Hematopoietic multipotent progenitor cell (in vitro differentiated cells): ENCODE measurements at regions not wholly inside any gene's neighbourhood (a gene's known extent, or its start where the extent isn't known, plus 50 kb on each side); places are given as distances from the start of the nearest gene placed in this dataset.

ENCODE experiments used
- DNase-seq, 3 donors: peaks; one replicate each; pipeline ENCODE4 v3.0.0-alpha.2; 2011 to 2015; ENCODE audit warnings: low read depth in 2 of 3, low spot score in 2 of 3

DNA sequence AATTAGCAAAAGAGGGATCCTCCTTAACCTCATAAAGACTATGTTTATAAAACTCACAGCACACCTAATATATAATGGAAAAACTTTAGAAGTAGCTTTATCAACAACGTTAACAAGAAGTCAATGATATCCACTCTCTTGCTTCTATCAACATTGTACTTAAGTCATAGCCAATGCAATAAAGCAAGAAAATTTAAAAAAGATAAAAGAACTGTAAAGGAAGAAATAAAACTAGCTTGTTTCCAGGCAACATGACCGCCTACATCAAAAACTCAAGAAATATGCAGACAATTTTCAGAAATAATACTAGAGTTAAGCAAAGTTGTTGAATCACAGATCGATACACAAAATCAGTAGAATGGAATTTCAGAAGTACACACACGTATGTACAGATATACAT is 375.5 kb upstream of the SPRED2 start:
- DNase-seq = no peak

DNA sequence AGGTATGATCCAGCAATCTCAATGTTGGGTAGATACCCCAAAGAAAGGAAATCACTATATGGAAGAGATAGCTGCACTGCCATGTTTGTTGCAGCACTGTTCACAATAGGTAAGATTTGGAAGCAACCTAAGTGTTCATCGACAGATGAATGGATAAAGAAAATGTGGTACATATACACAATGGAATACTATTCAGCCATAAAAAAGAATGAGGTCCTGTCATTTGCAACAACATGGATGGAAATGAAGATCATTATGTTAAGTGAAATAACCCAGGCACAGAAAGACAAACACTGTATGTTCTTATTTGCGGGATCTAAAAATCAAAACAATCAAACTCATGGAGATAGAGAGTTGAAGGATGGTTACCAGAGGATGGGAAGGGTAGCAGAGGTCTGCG is 372.4 kb upstream of the SPRED2 start:
- DNase-seq = no peak

DNA sequence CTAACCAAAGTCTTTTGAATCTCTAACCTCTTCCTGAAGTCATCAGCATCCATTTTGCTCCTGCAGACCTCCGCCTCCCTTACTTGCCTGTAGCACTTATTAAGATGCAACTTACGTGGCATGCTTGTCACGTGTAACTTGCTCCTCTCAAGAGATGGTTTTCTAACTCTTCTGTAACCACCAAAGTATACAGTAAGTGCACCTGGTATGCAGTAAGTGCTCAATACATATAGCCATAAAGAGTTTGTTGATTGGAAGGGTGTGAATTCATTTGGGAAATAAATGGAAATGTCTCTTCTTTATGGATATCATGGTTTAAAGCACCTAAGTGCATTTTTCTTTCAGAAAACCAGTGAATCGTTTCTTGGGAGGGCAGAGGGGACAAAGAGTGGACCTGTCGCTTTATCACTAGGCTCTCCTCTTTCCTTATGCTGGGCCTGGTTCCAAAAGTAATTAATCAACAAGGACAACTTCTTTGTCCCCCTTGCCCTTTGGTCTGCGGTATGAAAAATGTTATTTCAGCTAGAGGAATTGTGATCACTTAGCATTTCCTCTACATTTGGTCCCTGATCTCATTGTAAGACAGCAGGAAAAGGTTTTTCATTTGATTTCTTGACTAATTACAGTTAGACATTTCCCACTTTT is 370.0 kb upstream of the SPRED2 start:
- DNase-seq = no peak

DNA sequence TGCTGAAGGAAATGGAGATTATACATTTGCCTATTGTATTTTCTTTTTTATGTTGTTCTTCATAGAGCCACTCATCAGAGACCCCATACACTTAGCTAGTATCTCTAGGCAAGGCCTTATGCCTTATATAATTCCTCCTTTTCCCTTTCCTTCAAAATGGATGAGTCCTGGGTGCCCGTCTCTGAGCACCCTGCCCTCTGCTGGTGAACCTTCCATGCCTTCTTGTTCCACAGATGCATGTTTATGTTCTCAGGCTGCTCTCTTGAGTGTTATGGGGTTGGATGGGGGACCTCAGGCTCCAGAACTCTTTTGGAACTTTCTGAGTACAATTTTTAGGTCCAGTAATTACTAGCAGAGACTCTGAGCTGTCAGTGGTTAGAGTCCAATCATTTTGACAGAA is 368.6 kb upstream of the SPRED2 start:
- DNase-seq = no peak

DNA sequence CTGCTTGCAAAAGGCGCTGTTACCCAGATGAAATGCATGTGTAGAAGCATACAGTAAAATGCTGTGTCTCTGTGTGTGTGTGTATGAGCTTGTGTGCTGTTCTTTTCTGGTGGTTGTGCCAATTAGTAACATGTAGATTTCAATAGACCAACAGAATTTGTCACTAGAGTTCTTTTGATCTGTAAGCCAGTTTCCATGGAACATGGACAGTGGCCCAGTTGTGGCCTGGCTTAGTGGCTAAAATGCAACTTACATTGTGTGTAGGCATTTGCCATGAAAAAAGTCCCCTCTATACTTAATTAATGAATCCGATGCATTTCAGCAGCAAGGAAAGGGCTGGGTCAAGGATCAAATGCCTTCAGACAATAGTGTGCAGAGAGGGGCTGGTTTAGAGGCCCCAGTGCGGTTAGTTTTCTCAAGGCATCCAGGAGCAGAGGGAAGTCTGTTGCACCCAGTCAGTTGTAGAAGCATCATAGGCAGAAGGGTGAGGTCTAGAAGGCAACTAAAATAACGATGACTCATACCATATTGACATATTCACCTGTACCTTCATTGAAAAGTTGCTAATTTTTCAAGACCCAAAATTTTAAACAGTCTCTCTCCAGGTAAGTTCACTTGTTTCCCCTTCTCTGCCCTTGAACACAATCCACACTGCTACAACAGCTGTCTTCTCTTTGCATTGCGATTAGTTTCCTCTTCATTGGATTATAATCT is 366.9 kb upstream of the SPRED2 start:
- no peak for DNase-seq

DNA sequence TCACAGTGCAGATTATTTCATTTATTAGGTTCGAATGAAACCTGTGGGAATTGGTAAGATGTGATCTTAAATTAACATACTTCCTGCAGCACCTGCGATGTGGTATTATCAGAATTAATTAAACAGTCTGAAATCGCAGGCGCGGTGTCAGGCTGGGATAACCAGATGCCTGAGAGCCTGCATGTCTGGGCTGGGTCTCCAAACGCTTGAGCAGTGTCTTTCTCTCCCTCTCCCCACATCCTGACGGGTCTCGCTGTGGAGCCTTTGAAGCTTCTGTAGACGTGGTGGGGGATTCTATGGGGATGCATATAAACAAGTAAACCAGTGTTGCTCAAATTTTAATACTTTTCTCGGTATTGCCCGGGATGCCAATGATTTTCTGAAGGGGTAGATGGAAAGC is 366.2 kb upstream of the SPRED2 start:
- no peak for DNase-seq

DNA sequence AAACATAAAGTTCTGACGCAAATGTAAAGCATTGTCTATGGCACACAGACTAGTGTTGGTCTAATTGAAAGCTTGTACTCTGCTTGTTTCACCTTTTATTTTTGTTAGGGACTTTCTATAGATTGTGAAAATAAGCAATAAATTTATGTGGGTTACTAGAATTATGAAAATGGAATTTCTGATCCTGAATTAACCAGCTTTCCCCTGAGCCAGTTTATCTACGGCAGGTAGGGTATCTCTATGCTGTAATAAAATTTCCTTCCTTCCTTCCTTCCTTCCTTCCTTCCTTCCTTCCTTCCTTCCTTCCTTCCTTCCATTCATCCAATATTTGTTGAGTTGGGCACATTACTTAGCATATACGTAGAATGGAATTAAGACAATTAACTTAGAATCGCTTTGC is 362.6 kb upstream of the SPRED2 start:
- DNase-seq = no peak

DNA sequence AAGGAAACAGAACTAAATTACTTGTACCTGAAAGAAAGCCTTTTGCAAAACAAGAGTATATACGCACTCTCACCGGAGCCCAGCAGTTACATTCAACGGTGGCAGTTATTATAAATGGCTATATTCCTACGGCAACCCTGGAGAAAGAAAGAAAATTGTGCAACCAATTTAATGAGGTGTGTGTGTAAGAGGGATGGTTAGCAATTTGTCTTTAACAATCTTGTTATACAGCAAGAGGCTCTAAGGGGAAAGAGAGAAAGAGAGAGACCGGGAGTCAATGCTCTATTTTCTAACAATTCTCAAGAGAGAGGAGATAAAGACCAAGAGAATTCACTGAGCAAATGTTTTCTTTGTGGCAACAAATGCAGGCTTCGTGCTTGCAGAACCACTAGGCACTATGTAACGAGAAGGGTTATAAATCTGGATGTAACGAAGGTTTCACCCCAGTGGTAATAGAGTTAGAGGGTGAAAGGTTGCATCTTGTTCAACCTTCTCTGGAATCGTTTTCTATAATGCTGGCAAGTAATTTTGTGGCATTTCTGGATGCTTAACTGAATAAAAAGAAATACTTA is 359.1 kb upstream of the SPRED2 start:
- DNase-seq = no peak

DNA sequence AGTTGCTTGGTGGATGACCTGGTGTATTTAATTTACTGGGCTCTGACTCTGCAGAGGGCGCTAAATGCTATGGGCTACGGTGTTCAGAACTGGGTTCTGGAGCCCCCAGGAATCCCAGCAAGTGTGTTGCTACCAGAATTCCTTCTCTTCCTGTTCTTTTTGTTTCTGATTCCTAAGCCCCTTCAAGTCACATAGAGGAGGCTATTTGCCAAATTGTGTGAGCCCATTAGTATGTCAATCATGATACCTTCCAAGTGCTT is 358.2 kb upstream of the SPRED2 start:
- DNase-seq = no peak

DNA sequence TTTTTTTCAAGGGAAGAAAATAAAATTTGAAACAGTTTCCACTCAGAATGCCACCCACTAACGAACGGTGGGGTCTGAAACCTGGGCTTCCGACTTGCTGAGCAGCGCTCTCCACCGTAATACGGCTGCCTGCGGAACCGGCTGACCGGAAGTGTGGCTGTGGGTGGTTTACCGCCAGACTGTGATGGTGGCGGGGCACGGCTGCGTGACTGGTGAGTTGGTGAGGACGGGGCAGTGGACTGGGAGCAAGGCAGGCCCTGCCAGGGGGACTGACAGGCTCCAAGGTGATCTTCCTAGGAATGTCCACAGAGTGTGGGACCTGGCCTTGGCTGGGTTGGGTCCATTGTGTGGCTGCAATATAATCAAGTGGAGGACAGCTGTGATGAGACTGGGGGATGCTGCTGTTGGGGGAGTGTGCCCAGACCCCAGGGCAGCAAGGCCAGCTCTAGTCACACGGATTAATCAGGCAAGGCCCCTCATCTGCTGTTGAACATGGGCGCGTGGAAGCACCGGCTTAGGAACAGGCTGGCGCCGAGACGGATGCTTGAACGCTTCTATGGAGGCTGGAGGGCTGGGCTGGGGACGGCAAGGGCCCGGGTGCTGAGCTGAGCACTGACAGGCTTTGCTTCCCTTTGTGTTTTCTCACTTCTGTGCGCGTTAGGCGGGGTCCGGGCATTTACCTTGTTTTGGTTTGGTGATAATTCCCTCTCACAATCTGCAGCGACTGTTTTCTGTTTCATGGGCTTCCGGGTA is 357.7 kb upstream of the SPRED2 start:
- DNase-seq = no peak

DNA sequence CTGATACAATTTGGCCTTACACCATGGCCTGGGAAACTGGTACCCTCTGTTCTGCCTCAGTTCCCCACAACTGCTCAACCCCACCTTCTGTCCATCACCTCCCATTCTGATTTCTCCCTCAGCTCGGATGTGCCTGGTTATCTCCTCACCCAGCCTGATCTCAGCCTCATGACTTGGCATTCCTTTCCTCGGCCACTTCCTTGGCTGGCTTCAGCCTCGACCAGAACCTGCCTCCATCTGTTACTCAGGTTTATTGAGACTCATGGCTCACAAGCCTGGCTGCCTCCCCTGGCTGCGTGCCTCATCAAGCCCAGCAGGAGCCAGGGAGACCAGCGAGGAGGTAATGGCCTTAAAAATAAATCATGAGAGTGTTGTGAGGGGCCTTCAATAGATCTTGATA is 356.2 kb upstream of the SPRED2 start:
- no peak for DNase-seq

DNA sequence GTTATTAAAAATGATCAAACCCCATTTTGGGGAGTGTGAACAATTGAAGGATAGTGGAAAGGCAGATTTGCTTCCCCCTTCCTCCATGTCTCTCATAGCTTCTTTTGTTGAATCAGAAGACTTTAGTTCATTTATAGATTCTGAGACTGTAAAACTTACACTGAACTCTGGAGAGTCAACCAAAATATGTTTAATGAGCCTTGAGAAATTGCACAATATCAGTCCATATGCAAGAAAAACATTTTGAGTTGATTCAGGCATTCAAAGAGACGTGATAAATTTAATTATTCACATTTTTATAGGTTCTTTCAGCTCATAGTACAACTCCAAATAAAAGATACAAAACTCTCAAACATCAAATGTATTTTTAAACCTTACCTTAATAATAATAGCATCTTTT is 354.4 kb upstream of the SPRED2 start:
- no peak for DNase-seq

DNA sequence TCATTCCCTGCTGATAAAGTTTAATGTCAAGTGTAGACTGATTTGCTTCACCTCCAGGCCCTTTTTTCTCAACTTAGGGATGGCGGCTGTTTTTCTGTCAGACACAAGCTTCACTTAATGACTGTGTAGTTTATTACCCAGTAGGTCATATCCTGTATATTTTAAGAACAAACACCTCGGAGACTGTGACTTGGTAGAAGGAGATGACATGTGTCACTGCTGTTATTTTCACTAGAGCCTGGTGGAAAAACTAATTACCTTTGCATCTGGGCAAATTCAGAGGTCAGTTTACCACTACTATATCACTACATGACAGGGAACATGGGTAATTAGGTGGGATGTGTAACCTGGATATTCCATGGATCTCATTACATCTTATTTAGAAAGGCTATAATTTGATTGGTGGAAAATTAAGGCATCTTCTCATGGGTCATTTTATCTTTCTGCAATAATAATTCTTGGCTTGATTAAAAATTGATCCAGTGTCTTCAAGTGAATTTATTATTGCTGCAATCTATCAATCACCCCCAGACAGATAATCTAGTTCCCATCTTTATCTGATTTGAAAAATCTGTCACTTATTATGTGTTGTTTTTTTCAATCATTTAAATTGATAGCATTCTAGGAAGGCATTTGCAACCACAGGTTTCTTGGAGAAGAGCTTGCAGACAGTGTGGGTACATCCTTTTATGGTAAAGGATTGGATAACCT is 353.8 kb upstream of the SPRED2 start:
- no peak for DNase-seq

DNA sequence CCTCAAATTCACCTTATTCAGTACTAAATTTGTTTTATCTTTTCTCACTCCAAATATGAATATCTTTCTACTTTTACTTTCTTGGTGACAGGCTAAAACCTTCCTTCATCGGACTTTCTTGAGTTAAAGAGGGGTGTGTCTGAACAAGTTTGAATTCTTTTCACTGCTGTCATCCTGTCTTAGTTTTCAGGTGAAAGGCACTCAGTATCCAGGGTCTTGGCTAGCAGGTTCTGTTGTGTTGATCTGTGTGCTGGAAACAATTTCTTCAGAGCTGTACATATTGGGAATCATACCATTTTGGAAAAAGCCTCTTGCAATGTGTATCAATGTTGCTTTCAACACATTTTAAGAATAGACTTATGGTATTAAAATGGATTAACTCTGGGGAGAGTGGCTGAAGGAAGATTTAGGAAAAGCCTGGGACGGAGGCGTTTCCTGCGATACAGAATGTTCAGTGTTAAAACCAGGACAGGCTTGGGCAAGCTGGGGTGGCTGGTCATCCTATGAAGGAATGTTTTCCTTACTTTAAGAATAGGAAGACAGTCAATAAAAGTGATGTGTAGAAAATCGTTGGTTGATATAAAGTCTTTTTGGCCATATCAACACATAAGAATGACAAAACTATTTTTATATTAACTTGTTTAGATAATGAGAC is 350.7 kb upstream of the SPRED2 start:
- no peak for DNase-seq

DNA sequence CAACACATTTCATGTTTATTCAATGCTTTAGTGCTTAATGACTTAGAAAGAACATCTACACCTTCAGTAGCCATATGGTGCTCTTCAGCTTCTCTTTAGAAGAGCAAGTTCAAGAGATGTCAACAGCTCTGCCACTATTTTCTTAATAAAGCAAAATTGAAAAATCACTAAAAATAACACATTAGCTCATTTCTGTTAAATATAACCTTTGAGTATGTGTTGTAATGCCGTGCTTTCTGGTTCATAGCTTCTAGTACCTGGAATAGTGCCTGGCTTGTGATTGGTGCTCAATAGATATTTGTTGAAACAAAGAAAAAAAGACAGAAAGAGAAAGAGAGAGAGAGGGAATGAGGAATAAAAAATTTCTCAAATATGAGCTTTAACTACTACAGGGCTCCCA is 349.8 kb upstream of the SPRED2 start:
- no peak for DNase-seq

DNA sequence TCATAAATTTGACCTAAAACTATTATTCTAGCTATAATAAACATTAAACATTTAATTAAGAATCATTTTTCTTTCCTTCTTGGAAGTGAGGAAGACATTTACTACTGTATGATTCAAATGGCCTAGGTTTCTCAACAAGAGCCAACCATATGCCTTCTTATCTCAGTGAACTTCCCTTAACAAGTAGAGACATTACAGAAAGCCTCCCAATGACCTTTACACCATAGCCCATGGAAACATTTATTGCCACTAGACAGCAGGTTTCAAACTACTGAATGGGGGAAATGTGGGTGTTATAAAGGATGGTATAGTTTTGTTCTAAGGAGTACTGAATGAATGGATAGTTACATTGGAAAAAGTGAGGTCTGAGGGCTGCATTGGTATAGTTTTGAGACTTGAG is 349.4 kb upstream of the SPRED2 start:
- no peak for DNase-seq

DNA sequence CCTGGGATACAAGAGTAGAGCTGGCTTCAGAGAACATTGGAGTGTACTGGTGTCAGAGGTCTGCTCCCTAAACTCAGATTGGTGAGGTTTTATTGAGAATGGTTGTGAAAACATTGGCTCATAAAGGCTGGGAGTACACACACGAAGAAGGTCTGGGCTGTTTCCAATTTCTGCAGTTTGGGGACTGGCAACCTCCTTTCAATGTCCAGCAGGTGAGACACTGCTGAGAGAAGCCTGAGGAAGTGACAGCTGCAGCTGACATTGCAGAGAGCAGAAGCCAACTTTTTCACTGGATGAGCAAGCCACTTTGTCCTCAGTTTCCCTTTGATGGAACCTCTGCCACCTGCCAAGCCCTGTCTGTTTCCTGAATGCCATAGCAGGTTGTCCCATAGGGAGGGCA is 346.6 kb upstream of the SPRED2 start:
- no peak for DNase-seq

DNA sequence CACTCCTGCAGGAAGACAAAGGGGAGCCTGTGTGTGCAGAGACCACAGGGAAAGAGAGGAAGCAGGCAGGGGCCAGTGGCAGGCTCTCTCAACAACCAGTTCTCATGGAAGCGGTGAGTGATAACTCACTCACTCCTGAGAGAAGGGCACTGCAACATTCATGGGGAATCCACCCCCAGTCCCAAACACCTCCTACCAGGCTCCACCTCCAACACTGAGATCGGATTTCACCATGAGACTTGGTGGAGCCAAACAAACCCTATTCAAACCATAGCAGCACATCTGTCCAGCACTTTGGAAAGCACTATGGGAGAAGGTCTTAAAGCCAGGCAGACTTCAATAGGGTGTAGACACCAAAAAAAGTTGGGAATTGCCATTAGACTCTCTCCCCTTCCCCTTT is 345.7 kb upstream of the SPRED2 start:
- DNase-seq = no peak

DNA sequence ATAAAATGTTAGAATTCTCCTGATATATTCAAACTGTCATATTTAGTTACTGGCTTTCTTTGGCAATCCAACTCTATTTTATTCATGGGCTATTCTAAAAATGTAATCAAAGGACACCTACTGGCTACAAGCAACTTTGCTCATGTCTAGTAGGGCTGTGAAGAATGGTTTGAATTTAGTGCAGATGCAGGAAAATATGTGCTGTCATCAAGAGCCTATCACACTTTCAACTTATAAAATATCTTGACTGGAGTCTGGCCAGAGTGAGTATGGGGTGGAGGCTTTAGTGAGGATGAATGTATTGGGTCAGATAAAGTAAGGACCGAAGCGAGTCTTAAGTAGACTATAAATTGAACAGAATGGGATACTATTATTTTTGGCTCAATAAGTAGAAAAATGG is 343.4 kb upstream of the SPRED2 start:
- DNase-seq = no peak

DNA sequence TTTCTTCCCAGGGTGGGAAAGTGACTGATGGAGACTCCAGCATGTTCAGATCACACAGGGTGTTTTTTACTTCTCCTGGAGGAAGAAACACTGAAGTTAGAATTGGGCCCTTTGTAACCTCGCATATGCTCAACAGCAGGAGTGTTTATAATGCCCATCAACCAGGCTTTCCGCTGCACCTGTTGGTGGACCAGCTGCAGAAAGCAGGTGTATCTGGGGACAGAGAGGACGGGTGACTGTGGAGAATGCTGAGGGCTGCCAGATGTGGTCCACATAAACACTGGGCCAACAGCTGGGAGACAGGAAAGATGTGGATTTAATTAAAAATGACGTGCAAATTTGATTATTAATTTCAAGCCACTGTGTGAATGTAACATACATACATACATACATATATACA is 335.5 kb upstream of the SPRED2 start:
- no peak for DNase-seq

DNA sequence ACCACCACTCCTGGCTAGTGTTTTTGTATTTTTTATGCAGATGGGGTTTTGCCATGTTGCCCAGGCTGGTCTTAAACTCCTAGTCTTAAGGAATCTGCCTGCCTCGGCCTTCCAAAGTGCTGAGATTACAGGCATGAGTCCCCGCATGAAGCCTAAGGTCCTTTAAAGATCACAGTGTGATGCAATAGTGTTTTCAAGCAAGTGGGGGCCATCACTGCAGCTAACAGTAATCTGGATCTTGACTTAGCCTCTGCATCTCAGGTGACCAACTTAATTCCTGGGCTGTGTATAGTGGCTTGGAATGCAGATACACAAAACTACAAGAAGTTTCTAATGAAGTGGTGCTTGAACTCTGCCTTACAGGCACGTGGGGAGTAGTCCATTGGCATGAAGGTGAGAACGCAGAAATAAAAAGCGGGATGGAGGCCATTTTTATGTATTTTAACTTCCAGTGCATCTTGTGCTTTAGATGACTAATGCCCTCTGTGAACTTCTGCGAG is 334.4 kb upstream of the SPRED2 start:
- DNase-seq = no peak
